Stimulated activated CD4-positive, alpha-beta T cell treated with anti-CD3 and anti-CD28 coated beads, Interleukin-4, amount 100 ng/mL, for 48 hours (primary cell): ENCODE measurements at regions not wholly inside any gene's neighbourhood (a gene's known extent, or its start where the extent isn't known, plus 50 kb on each side); places are given as distances from the start of the nearest gene placed in this dataset.

Experiments used
- DNase-seq, 2 donors: peaks; one replicate each; pipeline ENCODE4 v3.0.0-alpha.2; 2020; ENCODE audit warnings: low read depth in 2 of 2

DNA sequence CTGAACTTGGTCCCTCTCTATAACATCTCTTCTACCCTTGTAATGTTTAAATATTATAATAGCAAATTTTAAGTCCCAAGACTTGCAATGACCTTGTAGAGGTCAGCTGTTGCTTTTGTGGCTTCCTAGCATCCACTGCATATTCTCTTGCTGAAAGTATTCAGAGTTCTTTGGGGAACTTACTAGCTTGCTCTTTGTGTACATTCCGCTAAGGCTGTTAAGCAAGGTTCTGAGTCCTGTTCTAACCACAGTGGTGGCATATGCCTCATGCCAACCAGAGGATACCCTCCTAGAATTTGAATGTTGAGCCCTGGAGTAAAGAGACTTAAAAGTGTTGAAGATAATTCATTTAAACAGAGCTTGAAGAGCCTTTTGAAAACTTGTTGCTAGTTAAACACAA, 570.9 kb downstream of the TLE1 start:
- DNase-seq = no peak

DNA sequence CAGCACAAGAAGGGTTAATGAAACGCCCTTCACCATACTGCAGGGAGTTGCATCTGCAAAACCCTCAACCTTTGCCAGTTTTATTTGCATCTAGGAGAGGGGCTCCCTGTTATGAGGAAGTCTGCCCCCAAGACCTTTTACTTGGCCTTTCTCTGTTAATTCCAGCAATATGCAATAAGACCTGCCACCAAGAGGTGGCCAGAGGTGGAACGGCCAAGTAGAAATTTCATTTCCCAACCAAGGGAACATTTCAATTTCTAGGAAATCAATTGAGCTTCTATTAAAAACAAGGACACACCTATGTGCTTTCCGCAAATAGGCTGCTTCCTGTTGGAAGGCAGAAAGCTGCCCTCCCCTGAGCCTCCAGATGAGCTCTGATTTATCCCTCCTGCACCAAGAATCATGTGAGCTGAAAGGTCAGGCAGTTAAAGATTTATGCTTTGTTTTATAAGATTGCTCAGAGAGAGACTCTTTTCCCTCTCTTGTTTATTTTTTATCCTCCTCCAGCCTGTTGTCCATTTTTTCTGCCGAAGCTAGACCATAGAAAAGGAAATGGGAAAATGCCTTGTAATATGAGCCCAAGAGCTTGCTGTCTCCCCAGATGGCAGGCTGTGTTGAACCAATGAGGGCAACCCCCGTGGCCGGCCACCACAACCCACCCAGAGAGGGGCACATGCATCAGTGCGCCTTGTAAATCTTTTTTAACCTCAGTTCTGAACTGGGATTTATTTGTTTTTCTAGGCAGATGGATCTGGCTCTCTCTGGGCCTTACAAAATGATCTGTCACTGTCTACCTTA, 572.8 kb downstream of the TLE1 start:
- no peak for DNase-seq

DNA sequence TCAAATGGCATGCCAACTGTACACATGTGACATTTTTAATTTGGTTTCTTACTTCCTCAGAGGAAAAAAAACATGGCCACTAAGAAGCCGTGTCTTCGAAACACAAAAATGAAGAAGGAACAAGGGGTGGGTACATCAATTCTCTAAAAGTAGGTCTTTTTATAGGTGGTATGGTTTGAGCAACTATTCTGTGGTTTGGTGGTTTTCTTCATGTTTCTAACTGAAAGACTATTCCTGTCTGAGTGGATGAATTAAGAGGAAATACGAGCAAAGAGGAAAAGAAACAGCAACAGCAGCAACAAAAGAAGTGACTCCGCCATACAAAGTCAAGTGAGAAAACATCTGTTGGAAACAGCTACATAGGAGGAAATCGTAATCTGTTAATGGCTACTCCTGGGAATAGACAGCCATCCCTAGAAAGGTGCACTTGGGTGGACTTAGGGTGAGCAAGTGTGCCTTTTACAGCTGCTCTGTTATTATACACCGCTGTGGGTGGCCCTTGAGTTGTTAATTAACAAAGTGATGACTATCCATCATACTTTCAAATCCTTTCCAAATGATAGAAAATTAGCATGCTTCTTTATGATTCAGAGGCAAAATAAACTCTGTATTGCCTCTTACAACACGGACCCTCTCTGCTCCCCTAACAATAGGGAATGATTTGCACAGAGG, 575.8 kb downstream of the TLE1 start:
- DNase-seq = no peak

DNA sequence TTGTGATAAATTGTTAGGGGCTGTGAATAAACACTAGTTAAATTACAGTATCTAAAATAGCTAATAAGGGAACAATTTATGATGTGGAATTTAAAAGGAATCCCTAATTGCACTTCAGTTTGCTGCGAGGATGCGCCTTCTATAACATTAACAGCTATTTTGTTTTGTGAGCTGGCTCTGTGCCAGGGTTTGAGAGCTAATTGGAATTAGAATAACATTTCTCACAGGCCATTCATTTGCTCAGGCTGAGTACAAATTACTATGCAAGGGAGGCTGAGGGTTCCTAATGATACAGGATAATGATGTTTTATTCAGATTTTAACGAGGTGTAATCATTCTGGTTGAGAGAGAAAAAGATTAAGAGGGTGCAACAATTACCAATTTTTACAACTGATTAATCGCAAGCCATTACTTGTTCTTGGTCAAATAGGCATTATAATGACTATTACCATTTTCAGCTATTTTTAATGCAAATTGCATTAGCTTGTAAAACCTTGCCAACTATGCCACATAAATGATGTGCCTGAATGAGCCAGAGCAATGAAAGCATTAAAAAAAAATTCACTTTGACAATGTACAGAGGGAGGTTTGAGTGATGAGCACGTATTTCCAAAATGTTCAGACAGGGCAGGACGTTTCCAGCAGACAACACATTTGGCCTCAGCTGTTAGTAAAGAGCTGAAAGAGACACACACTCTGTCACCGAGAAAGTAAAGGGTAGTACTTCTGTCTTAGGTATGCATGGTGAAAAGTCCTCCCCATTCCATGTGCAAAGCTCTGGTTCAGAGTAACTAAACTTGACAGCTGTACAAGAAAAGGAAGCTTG, 576.5 kb downstream of the TLE1 start:
- no peak for DNase-seq

DNA sequence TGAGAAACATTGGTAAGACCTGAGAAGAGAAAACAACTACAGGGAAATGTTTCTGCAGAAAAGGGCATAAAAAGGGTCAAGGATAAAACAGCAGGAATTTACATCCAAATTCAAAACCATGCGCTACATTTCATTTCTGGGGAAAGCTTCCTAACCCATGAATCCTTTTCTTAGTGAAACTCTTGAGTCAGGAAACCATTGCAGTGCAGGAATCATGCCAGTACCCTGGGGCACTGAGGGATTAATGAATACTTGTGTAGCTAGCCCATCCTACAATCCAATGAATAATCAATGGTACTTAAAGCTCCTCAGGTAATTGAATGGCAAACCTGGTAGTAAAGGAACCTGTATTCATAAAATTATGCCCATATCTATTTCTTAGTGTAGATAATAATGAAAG, 580.5 kb downstream of the TLE1 start:
- no peak for DNase-seq

DNA sequence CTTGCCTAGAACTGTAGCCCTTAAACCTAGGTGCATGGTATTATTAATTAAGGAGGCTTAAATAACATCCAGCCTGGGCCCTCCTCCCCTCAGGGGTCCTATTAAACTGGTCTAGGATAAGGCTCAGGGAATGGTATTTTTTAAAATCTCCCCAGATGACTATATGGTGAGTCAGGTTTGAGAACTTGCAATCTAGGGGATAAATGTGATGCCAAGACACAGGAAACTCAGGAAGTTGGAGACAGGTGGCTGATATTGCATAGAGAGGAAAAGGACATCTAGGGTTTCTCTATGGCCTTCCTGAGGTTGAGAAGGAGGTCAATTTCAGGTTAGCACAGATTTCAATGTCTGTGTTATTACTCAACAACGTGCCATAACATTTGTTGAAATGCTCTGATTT, 581.0 kb downstream of the TLE1 start:
- DNase-seq = no peak

DNA sequence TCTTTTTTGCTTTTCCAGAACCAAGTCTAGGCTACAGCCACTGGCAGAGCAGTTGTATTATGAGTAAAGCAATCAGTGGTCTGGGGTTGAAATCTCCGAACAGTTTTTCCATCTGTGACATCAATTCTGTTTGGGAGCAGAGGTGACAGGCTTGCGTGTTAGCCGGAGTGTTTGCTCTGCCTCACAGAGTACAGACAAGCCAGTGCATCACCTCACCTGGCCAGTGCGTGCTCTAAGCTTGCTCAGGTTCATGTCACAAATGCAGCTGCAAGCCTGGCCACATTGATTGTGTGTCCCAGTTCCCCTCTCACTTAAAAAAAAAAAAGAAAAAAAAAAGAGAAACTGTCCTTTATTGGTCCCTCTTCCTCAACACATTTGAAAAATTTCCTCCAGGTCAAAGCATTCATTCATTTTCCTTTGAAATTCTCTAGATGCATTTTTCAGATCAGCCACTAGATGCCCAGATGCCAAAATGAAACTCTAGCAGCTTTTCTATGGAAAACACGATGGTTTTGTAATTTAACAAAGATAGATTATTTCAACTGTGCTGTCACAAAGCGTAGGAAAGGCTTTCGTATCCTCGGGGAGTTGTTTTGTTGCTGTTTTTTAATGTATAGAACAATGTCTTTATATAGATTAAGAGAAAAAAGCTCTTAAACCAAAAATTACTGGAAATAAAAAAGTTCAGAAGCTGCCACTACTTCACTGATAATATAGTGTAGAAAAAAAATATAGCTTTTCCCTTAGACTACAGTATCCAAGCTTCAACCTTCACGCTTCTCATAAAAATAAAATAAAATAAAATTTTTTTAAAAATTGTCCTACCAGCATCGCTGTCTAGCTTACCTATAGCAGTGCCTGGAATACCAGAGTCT, 585.5 kb downstream of the TLE1 start:
- DNase-seq = no peak

DNA sequence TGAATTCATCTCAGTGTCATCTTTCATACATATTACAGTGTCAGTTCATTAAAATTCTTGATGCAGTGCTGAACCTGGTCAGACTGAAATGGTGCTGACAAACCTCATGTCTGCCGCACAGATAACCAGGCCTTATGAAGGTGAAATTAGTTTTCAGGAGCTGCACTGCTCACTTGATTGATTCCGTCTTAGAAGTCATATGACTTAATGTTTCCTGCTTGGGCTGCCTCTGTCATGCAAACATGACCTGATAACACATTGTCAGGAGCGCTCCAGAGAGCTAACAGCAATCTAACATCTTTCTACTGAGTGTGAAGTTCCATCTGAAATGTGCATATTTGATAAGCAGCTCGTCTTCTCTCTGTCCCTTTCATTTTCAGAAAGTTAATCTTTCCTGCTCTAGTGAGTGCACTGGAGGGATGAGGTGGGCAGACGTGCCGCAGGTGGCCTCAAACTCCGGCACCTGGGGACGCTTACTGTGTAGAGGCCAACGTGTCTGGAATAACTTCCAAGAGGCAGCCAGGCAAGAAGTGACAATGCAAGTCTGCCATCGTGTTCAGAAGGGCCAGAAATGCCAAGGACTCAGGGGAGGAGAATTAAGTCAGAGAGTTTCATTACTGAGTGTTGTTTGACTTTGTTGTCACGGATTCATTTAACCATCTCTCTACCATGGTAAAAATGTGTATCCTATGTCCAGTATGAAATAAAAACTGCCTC, 592.1 kb downstream of the TLE1 start:
- no peak for DNase-seq

DNA sequence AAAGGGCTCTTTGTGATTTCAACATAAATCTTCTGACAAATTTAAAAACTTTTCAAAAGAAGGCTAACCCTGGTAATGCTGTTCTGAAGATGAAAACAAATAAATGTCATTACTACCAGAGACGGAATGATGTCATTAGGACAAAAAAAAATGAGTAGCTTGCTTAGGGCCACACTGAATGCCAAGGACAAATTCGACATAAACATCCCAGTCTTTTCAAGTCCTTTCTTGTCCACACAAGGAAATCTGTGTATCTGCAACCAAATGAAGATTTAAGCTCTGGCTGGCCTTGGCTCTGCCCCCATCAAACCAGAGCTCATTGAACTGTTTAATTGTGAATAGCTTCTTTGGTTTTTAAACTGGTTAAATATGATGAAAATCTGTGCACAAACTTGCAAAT, 592.7 kb downstream of the TLE1 start:
- no peak for DNase-seq

DNA sequence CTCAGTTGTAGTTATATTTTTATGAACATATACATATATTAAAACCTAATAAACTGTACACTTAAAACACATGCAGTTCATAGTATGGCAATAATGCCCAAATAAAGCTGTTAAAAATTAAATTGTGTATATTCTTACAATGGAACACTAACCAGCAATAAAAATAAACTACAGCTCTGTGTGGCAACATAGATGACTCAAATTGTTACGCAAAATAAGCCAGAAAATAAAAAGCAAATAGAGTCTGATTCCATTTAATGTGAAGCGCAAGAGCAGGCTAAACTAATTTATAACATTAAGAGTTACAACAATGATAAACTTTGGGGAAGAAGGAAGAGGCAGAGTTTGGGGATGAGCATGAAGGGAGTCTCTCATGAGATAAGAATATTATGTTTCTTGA, 597.3 kb downstream of the TLE1 start:
- no peak for DNase-seq

DNA sequence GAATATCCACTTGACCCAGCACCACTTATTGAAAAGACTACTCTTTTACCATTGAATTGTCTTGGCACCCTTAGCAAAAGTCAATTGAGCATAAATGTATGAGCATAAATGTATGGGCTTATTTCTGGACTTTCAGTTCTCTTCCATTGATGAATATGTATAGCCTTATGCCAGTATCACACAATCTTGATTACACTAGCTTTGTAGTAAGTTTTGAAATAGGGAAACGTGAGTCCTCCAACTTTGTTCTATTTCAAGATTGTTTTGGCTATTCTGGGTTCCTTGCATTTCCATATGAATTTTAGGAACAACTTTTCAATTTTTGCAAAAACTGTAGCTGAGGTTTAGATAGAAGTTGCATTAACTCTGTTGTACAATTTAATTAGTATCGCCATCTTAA, 601.0 kb downstream of the TLE1 start:
- no peak for DNase-seq

DNA sequence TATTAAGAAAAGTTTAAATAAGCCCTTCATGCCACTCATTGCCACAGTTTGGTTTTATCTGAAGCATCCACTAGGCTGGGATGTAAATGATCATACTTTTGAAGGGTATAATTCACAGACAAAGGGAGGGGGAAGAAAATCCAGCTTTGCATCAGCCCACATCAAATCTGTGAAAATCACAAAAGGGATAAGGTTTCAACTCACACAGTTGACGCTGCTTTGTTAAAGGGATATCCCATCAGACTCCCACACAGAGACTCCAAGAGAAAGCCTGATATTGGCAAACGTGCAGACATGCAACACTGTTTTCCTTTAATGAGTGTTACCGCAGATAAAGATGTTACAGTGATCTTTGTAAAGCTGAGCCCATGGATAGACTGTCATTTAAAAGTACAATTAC, 602.9 kb downstream of the TLE1 start:
- no peak for DNase-seq

DNA sequence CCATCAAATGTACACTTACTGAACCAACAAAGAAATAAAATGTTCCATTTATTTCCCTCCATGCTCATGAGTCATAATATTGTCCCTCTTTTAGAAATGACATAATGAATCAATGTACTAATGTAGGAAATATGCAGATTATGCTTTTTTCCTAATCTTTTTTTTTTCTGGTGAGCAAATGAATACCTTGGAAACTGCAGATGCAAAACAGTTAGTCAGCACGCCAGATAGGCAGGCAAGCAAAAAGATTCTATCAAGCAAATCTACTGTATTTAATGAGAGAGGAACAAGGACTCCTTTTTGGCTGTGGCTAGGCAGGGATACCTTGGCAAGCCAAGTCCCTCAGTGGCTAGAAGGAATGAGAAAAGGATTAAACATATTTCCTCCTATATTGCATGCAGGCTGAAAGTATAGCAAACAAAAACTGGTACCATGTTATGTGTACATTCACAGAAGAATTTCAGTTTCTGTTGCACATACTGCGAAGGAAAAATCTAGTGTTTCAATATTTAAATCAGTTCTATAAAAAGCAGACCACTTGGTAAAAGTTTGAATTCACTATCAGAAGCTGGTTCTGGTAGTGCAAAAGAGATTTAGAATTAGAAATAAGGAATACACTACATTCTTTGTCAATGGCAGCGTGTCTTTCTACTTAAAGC, 605.4 kb downstream of the TLE1 start:
- no peak for DNase-seq

DNA sequence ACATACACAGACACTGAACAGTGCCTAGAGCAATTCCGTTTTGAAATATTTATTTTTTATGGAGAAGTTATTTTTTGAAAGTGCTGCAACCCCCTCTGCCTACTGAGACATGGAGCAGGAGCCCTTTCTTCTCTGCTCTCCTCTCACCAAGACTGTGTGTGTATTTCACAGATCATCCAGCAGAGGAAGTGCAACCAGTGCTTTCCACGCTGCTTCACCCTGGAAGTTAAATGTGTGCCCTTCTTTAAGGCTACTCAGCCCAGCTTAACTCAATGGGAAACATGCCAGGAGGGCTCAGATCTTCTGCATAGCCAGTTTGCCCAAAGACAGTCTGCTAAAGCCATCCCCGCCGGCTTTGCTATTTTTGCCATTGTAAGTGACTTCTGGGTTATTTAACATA, 606.3 kb downstream of the TLE1 start:
- no peak for DNase-seq

DNA sequence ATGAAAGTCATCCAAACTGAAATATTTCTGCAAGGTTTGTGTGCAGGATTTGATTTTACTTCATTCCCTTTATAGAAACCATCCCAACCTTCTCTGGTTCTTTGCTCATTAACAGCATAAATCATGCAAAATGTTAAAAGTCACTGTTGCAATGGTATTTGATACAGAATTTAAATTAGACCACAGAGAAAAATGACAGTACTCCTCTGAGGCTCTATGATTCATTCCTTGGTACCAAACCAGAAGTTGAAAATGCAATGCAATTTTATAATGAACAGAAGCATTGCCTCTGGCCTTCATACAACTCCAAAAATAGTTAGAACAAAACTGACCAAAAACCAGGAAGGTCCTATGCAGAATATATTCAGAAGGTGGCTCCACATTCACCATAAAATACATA, 607.1 kb downstream of the TLE1 start:
- no peak for DNase-seq

DNA sequence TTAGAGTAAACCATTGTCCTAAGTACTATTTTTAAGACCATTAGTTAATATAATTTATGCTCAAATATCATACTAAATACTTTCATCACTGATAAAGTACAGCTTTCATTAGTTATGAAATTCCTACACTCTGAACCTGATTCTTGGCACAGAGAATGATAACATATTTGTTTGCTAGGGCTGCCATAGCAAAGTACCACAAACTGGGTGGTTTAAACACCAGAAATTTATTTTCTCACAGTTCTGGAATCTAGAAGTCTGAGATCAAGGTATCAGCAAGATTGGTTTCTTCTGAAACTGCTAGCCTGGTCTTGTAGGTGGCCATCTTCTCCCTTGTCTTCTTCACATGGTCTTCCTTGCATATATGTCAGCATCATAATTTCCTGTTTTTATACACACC, 608.4 kb downstream of the TLE1 start:
- no peak for DNase-seq

DNA sequence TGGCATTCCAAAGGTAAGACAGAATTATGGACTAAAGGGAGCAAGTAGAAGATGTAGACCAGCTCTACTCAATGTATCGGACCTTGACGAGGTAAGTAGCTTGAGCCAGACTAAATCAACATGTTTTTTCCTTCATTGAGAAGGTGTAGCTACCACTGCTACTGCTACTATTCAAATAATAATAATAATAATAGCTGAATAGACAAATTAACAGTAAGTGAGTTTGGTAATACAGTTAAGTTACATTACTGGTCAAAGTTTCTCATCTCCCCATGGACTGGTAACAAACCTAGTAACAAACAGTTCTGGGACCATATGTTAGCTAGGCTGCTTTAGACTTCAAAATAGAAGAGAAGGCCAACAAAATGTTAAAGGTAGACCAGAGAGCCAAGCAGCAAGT, 609.2 kb downstream of the TLE1 start:
- no peak for DNase-seq

DNA sequence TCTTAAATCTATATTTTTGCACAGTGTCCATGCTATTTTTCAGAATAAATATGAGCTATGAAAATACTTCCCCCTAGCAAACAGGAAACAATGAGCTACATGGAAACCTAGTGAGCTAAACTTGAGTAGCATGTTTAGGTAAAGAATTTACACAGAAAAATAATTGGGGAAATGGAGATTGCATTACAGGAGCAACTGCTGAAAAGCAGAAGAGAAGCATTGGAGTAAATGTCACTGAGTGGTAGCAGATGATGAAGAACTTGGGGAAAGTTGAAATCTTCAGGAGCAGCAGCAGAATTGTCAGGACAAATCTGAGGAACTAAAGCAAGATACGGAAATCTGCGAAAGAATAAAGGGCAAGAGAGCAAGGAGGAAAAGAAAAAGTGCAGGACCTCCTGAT, 610.3 kb downstream of the TLE1 start:
- no peak for DNase-seq

DNA sequence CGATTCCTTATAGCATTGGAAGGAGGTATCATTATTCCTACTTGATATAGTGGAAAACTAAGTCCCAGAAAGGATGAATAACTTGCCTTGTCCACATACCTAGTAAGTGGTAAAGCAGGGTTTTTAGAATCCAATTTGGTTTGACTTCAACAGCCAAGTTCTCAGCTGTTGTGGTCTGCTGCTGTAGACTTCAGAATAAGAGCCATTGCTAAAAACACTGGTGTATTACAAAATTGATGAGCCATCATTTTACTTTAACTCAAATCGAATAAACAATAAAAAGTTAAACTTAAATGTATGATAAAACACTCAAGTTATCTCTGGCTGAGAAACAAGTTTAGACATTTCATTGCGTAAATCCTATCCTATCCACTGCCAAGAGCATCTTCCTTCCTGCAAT, 610.8 kb downstream of the TLE1 start:
- DNase-seq = no peak

DNA sequence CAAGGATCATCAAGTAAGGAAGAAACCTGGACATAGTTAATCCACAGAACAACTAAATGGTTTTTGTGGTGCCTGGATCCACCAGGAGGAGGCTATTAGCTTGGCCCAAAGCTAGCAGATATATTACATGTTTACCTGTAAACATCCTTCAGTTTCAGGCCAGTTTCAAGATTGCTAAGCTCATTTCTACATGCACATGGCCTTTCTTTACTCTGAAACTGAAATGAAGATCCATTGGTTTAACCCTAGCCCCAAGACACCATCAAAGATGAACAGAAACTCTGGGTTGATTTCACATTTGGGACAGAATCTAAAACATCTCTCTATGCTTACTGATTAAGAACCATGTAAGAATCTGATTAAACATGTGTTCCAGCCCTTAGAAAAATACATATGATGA, 611.8 kb downstream of the TLE1 start:
- no peak for DNase-seq

DNA sequence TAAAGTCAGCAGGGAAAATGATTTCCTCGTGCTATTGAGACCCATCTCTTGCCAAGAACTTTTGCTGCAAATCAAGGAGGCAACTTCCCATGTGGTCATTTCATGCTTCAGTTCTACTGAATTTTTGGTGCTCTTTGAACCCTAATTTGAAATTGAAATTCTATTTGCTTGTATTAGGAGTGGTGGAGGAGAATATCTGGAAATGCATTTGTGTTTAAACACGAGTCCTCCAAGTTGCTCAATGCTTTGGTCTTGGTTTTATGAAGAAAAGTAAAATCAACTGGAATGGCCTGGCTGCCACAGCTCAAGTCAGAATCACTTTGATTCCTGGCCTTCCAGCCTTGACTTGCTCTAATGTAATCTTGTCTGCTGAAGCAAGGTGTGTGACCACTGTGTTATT, 613.2 kb downstream of the TLE1 start:
- DNase-seq = no peak
